ENCODE measurements at regions not wholly inside any gene's neighbourhood (a gene's known extent, or its start where the extent isn't known, plus 50 kb on each side); places are given as distances from the start of the nearest gene placed in this dataset.

DNA sequence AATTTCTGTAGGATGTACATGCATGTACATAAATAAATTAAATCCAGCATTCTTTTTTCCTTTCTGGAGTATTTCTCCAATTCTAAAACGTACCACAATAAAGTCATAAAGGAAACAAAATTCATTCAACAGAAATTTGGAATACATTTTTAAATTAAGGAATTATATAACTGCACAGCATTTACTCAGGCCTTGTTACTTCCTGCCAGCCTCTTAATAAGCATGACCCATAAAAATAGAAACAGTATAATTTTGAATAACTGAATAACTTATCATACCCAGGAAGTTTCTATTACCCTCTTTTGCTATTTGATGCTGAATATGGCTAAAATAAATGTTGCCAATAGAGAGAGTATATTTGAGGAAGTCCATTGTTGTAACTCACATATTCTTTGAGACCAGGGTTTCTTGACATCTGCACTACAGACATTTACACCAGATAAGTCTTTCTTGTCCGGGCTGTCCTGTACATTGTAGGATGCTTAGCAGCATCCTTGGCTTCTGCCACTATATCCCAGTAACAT is 178.2 kb downstream of the KLF12 start:
- TF ChIP-seq CTCF (conservative IDR thresholded peaks at IDR 0.05; ENCODE audit: low read depth, low read length) (no peak), MAFK (IDR thresholded peaks at IDR 0.05; ENCODE audit: low read depth, low read length) (no peak), USF2 (IDR thresholded peaks at IDR 0.05; ENCODE audit: low read depth, low read length) (no peak), BHLHE40 (IDR thresholded peaks at IDR 0.05; ENCODE audit: low read depth, low read length) (no peak), POLR2A (IDR thresholded peaks at IDR 0.05; ENCODE audit: low read depth, low read length) (no peak), SMC3 (IDR thresholded peaks at IDR 0.05; ENCODE audit: low read depth, low read length) (no peak)
